GM12872 (cell line): ENCODE measurements at regions not wholly inside any gene's neighbourhood (a gene's known extent, or its start where the extent isn't known, plus 50 kb on each side); places are given as distances from the start of the nearest gene placed in this dataset.

Experiments used
- CTCF ChIP-seq: IDR thresholded peaks from 3 replicates; pipeline ENCODE4 v1.5.1; 2011; ENCODE audit warnings: low read depth, mild to moderate bottlenecking, low read length, moderate library complexity; ENCODE audit not compliant: insufficient read depth

GRCh38 chr7:31418928-31419327 lies 78.4 kb upstream of the NEUROD6 start:
- TF ChIP-seq CTCF = no peak

GRCh38 chr7:31419505-31420055 lies 79.1 kb upstream of the NEUROD6 start:
- no peak for TF ChIP-seq CTCF

- no peak for TF ChIP-seq CTCF
These were observed 80.4 kb upstream of the NEUROD6 start for GRCh38 chr7:31420948-31421347.

- no peak for TF ChIP-seq CTCF
These were observed 81.1 kb upstream of the NEUROD6 start for GRCh38 chr7:31421607-31422006.

- no peak for TF ChIP-seq CTCF
These were observed 83.5 kb upstream of the NEUROD6 start for GRCh38 chr7:31423994-31424393.

GRCh38 chr7:31432176-31432575 lies 81.7 kb upstream of the ITPRID1 start:
- TF ChIP-seq CTCF = no peak

GRCh38 chr7:31432836-31433340 lies 81.0 kb upstream of the ITPRID1 start:
- TF ChIP-seq CTCF = no peak
